Nephron progenitor cell (in vitro differentiated cells): ENCODE measurements at regions not wholly inside any gene's neighbourhood (a gene's known extent, or its start where the extent isn't known, plus 50 kb on each side); places are given as distances from the start of the nearest gene placed in this dataset.
"Not testable (repeated sequence)": the region's sequence is repeated elsewhere in the genome, so short reads cannot be mapped to it uniquely, and the experiment has no call there.

ENCODE experiments used
- DNase-seq: peaks from one replicate; pipeline ENCODE4 v3.0.0; 2021
- H3K27ac Mint-ChIP-seq: 2 replicates; pipeline ENCODE4 v1.8.0; 2021; ENCODE audit warnings: mild to moderate bottlenecking, moderate library complexity, mixed read lengths
- H3K27me3 Mint-ChIP-seq: 2 replicates; pipeline ENCODE4 v1.8.0; 2021; ENCODE audit warnings: mild to moderate bottlenecking, low read depth, mixed read lengths; ENCODE audit not compliant: poor library complexity
- H3K36me3 Mint-ChIP-seq: 2 replicates; pipeline ENCODE4 v1.8.0; 2021; ENCODE audit warnings: low read depth, mixed read lengths
- H3K4me1 Mint-ChIP-seq: 2 replicates; pipeline ENCODE4 v1.8.0; 2021; ENCODE audit warnings: mixed read lengths
- H3K4me3 Mint-ChIP-seq: 2 replicates; pipeline ENCODE4 v1.8.0; 2021; ENCODE audit warnings: mild to moderate bottlenecking, moderate library complexity, mixed read lengths
- H3K9me3 Mint-ChIP-seq: 2 replicates; pipeline ENCODE4 v1.8.0; 2021; ENCODE audit warnings: mild to moderate bottlenecking, moderate library complexity, mixed read lengths
- TF ChIP-seq, protein P1 (sequence below): fragments of 200-600 bp; sonication (generic); IDR thresholded peaks from 2 replicates; pipeline ENCODE4 v1.5.0; 2021; ENCODE audit warnings: antibody characterized with exemption

DNA sequence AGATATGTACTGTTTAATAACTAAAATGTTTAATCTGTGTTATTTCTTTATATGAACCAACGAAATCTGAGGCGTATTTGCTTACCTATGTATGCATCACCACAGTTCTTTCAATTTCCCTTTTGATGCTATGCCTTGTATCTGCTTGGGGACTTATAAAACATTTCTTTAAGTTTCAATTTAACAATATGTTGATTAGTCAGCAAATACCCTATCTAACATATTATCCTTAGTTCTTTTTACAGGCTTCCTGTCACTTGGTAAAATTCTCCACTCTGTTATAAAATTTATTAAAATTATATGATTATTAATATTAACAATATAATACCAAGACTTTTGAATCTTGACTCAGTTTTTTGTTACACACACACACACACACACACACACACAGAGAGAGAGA, 174.3 kb downstream of the CPS1 start:
- no peak for DNase-seq
- Mint-ChIP-seq H3K4me1 (peaks cover 22% of the 10 kb centered on the region), H3K27me3 (no peaks in the 10 kb centered on the region), H3K27ac (no peak overlapping the region), H3K9me3 (peaks cover 5% of the 10 kb centered on the region), H3K4me3 (no peak overlapping the region), H3K36me3 (no peaks in the 10 kb centered on the region)
- TF ChIP-seq, protein P1, sequence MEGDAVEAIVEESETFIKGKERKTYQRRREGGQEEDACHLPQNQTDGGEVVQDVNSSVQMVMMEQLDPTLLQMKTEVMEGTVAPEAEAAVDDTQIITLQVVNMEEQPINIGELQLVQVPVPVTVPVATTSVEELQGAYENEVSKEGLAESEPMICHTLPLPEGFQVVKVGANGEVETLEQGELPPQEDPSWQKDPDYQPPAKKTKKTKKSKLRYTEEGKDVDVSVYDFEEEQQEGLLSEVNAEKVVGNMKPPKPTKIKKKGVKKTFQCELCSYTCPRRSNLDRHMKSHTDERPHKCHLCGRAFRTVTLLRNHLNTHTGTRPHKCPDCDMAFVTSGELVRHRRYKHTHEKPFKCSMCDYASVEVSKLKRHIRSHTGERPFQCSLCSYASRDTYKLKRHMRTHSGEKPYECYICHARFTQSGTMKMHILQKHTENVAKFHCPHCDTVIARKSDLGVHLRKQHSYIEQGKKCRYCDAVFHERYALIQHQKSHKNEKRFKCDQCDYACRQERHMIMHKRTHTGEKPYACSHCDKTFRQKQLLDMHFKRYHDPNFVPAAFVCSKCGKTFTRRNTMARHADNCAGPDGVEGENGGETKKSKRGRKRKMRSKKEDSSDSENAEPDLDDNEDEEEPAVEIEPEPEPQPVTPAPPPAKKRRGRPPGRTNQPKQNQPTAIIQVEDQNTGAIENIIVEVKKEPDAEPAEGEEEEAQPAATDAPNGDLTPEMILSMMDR = no peak

DNA sequence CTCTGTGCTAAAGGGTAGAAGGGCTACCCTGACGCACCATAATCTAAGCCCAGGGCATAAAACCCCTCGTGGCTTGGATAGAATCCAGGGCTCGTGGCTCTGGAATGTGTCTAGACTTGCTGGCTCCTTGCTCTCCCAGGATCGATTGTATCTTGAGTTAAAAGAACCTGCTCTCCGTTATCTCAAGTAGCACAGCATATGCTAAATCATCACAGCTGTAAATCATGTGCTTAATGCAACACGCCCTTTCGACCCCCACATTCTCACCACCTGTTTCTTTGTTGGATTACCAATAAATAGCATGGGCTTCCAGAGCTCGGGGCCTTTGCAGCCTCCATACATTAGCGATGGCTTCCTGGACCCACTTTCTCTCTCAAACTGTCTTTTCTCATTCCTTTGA, 190.4 kb downstream of the CPS1 start:
- H3K9me3 Mint-ChIP-seq, H3K36me3 Mint-ChIP-seq, H3K27me3 Mint-ChIP-seq, H3K4me3 Mint-ChIP-seq: not testable (repeated sequence)
- peak; percentile 12 for DNase-seq
- Mint-ChIP-seq H3K4me1 (peaks cover 35% of the 10 kb centered on the region), H3K27ac (peak overlapping the region; percentile 37)

DNA sequence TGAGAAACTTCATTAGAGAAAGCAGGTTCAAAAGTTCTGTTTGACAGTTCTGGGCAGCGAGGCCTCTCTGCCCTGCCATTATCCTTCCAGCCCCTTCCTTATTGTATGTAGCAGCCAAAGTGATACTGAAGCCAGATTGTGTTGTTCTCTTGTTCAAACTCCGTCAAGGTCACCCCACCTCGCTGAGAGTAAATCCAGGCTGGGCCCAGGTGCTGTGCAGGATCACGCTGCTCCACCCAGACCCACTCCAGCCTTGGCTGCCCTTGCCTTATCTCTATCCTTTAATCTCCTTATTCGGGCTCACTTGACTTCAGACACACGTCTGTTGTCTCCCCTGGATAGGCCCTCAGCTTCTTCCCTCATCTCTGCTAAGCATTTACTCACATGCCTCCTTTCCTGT, 196.1 kb downstream of the CPS1 start:
- Mint-ChIP-seq H3K27me3 (peaks cover 7% of the 10 kb centered on the region), H3K36me3 (no peaks in the 10 kb centered on the region), H3K9me3 (no peaks in the 10 kb centered on the region), H3K27ac (no peak overlapping the region), H3K4me1 (peaks cover 5% of the 10 kb centered on the region), H3K4me3 (no peak overlapping the region)
- DNase-seq = no peak
- TF ChIP-seq, protein P1 = no peak

DNA sequence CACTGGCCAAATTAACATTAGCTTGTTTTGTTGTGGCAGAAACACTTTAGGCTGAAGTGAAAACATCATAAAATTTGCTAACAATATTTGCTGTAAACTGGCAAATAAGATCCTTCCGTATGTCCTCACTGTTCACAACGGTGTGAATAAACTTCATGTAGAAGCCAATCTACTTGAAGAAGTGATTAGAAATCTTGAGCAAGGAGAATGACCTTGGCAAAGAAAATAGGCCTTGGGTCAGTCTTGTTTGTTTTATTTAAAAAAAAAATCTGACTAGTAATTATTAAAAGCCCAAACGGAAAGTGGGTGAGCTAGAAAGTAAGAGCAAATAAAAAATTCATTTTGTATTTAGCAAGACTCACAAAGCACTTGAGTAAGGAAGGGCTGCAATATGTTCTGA, 197.0 kb downstream of the CPS1 start:
- TF ChIP-seq, protein P1 = no peak

DNA sequence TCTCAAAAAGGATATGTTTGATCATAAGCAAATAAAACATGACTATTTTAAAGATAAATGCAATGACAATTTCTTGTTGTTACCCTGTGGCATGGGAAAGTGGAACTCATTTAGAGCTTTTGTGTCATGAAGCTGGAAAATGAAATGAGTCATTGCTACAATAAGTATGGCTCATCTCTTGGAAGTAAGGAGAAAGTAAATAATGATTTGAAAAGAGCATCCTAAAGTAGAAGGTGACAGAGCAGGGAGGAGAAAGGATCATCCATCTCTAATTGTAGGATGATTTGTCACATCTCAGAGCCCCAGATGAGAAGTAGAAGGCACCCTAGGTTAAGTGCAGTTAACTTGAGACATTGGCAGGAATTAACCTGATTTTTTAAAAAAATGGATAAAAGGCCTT, 200.5 kb downstream of the CPS1 start:
- H3K27ac Mint-ChIP-seq = no peak overlapping the region
- DNase-seq = no peak
- no peak overlapping the region for H3K4me3 Mint-ChIP-seq
- H3K27me3 Mint-ChIP-seq = peaks cover 12% of the 10 kb centered on the region
- H3K9me3 Mint-ChIP-seq = peaks cover 4% of the 10 kb centered on the region
- no peaks in the 10 kb centered on the region for H3K36me3 Mint-ChIP-seq
- H3K4me1 Mint-ChIP-seq = no peaks in the 10 kb centered on the region
- TF ChIP-seq, protein P1 = no peak

More for the DNA sequence above, 197.0 kb downstream of the CPS1 start:
- DNase-seq = no peak
- no peak overlapping the region for H3K27ac Mint-ChIP-seq
- H3K4me1 Mint-ChIP-seq = no peaks in the 10 kb centered on the region
- H3K4me3 Mint-ChIP-seq = no peak overlapping the region
- peaks cover 7% of the 10 kb centered on the region for H3K27me3 Mint-ChIP-seq
- H3K36me3 Mint-ChIP-seq = no peaks in the 10 kb centered on the region
- no peaks in the 10 kb centered on the region for H3K9me3 Mint-ChIP-seq

DNA sequence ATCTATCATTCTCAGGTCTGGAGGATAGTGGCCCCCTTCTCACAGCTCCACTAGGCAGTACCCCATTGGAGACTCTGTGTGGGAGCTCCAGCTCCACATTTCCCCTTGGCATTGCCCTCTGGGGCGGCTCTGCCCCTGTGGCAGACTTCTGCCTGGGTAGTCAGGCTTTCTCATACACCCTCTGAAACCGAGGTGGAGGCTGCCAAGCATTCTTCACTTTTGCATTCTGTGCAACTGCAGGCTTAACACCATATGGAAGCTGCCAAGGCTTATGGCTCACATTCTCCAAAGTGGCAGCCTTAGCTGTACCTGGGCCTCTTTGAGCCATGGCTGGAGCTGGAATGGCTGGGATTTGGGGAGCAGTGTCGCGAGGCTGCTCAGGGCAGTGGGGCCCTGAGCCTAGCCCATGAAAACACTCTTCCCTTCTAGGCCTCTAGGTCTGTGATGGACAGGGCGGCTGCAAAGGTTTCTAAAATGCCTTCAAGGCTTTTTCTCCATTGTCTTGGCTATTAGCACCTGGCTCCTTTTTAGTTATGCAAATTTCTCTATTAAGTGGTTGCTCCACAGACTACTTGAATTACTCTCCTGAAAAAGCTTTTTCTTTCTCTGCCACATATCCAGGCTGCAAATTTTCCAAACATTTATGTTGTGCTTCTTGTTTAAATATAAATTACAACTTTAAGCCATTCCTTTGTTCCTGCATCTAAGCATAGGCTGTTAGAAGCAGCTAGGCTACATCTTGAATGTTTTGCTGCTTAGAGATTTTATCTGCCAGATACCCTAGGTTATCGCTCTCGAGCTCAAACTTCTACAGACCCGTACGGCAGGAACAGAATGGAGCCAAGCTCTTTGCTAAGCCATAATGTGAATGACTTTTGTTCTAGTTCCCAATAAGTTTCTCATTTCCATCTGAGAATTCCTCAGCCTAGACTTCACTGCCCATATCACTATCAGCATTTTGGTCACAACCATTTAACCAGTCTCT, 206.5 kb downstream of the CPS1 start:
- no peaks in the 10 kb centered on the region for H3K4me1 Mint-ChIP-seq
- TF ChIP-seq, protein P1 = no peak
- peaks cover 4% of the 10 kb centered on the region for H3K9me3 Mint-ChIP-seq
- peaks cover 7% of the 10 kb centered on the region for H3K27me3 Mint-ChIP-seq
- H3K36me3 Mint-ChIP-seq = no peaks in the 10 kb centered on the region
- DNase-seq = no peak
- no peak overlapping the region for H3K4me3 Mint-ChIP-seq
- H3K27ac Mint-ChIP-seq = no peak overlapping the region
